ENCODE measurements at regions not wholly inside any gene's neighbourhood (a gene's known extent, or its start where the extent isn't known, plus 50 kb on each side); places are given as distances from the start of the nearest gene placed in this dataset.

DNA sequence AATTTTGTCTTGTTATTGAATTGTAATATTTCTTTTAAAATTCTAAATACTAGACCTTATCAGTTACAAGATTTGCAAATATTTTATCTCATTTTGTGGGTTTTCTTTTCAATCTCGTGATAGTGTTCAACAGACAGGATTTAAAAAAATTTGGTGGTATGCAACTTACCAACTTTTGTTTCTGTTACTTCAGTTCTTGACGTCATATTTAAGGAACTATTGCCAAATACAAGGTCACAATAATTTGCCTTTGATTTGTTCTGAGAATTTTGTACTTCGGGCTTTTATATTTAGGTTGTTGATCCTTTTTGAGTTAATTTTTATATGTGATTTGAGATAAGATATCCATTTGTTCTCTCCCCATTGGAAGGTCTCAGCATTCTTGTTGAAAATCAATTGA lies 876.6 kb downstream of the DCDC2C start:
- no peak for DNase-seq (ENCODE audit: low spot score)

DNA sequence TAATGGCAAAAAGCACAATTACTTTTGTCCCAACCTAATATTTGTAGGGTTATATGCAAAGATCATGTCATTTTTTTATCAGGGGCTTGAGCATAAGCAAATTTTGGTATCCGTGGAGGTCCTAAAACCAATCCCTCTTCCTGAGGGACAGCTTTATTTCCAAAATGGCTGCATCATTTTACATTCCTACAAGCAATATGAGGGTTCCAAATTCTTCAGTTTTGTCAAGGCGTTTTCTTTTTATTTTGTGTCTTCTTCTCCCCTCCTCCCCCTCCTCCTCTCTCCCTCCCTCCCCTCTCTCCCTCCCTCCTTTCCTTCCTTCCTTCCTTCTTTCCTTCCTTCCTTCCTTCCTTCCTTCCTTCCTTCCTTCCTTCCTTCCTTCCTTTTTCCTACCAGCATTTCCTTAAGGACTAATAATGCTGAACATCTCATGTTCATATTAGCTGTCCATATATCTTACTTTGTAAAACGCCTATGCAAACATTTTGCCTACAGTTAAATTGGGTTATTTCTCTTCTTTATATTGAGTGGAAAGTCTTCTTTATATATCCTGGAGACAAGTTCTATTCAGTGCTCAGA lies 881.8 kb downstream of the DCDC2C start:
- DNase-seq (ENCODE audit: low spot score) = no peak

DNA sequence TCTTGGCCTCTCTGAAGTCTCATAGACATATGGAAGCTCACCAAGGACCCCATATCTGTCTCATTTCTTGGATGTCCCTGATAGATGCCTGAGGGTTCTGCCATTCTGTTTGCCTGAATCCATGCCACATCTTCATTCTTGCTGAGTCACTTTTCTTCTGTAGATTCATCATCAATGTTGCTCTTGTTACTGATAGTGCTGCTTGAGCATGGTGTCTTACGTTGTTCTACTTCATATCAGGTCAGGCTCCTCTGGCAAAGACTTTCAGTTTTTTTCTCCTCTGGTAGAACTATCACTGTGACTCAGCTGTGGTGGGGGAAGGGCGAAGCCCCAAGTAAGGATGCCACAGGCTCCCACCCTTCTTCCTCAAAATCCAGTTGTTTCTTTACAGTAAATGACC lies 885.2 kb downstream of the DCDC2C start:
- no peak for DNase-seq (ENCODE audit: low spot score)

DNA sequence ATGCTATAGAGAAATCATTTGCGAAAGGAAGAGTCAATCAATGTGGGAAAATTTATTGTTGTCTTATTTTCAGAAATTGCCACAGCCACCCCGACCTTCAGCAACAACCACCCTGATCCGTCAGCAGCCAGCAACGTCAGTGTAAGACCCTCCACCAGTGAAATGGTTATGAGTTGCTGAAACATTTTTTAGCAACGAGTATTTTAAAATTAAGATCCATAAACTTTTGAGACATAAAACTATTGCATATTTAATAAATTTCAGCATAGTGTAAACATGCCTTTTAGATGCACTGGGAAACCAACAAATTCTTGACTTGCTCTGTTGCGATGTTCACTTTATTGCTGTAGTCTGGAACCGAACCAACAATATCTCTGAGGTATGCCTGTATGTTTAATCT lies 887.9 kb downstream of the DCDC2C start:
- DNase-seq (ENCODE audit: low spot score) = no peak

DNA sequence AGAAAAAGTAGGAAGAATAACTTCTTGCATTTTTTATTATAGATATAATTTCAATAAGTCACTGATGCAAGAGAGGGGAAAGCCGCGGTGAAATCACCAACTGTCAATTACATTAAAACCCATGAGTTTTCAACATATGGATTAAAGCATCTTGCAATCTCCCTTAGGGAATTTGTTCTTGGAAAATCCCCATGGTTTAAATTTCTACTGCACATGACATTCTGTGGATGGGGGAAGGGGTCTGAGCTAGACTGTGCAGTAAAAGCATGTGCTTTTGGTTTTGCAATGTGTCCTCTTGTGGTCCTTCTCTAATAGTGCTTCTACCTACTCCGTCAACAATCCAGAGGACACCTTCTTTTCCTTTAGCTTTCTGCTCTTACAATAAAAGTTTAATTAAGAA lies 894.0 kb downstream of the DCDC2C start:
- no peak for DNase-seq (ENCODE audit: low spot score)

DNA sequence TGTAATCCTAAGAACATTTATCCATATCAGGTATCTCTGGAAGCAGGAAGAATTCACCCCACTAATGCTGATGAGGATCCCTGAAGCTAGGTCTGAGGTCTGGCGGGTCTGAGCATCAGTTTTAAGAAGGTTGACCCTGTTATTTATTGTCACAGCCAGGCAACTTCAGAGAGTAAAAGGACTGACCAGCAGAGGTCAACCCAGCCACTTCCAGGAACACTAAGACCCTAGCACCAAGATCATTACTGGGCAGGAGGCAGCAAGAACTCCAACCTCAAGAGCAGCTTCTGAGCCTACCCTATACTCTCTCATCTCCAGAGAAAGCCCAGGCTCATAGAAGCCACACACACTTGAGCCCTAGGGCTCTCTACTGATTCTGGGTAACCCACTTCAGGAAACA lies 901.4 kb downstream of the DCDC2C start:
- no peak for DNase-seq (ENCODE audit: low spot score)

DNA sequence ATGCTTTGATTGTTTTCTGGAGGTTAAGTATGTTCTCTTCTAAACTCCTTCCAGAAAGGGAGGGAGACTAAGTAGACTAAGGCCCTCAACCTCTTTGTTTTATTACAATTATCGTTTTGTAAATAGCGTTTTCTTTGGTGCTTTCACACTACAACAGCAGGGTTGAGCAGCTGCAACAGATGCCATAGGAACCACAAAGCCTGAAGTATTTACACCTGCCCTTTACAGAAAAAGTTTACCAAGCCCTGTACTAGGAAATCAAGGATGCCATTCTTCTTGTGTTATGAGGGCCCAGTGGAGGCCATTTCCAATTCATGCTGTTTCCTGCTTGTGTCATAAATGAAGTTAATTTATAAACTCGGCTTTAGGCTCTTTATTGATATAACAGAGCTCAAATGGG lies 914.8 kb downstream of the DCDC2C start:
- no peak for DNase-seq (ENCODE audit: low spot score)

DNA sequence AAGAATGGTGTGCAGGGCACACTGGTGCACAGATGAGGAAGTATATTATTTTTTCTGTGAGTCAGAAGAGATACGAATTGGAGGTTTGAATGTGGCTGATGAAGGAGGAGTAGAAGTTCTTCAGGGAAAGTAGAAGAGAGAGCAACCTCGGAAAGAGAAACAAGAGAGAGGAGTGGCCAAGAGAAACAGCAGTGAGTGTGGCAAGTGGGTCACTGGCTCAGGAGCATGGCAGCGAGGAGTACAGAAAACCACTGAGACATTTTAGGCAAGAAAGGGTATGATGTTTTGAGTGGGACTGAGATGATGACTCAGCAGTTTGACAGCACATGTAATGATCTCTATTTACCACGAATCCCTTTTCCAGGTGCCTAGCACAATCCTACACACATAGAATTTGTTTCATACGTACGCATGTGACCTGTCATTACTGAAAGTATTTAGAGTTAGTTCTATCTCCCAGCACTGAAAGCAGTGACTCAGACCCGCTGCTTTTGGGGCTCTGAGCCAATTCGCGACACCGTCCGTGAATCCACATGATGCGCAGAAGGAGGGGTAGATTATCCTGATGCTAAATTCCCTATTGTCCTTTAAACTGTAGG lies 915.4 kb downstream of the DCDC2C start:
- no peak for DNase-seq (ENCODE audit: low spot score)

DNA sequence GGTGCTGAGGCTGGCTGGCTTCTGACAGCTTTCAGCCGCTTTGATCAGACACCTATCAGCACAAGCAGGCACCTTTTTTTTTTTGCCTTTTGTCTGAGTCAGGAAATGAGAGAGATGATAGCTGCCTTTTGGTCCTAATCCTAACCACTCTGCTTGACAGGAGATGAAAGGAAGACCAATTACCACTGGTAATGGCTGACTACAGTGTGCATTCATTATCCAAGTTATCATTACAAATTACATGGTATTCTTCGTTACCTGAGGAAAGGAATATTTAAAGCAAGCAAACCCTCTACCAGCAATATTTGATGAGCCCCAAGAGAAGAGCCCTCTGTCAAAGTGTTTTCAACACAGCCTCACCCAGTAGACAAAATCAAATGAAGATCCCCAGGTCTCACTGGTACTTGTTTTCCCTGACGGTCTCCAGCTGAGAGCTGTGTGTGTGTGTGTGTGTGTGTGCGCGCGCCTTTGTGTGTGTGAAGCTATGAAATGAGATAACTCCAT lies 925.7 kb downstream of the DCDC2C start:
- DNase-seq (ENCODE audit: low spot score) = no peak

DNA sequence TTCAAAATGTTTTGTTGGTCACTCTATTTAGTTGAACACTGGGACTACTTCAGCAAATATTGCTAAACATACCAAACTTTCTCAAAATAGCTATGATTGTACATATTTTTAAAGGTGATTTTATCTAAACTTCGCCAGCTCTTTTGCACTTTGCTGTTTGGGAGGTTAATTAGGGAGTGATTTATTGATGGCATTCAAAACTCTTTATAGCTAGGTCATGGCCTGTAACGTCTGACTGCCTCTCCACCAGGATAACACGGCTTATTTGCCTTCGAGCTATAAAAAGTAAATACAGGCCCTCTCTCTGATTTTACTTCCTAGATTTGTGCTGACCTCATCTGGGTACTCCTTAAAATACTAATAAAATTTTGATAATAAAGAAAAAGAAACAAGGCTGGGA lies 931.9 kb downstream of the DCDC2C start:
- DNase-seq (ENCODE audit: low spot score) = no peak

DNA sequence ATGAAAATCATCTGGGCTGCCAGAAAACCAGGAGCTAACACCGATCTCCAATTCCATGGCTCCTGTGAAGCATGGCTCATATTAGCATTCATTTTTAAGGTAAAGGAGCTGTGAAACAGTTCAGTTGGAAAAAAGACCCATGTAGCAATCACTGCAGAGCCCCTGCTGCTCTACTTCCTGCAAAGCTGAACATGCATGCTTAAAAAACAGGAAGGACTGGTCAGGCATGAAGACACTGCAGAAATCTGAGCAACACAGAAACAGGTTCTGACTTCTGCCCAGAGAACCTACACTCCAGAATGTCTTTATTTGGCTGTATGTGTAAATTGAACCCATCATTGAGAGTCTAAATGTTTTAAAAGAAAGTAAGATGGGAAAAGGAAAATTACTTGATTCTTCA lies 950.6 kb downstream of the DCDC2C start:
- DNase-seq (ENCODE audit: low spot score) = no peak

DNA sequence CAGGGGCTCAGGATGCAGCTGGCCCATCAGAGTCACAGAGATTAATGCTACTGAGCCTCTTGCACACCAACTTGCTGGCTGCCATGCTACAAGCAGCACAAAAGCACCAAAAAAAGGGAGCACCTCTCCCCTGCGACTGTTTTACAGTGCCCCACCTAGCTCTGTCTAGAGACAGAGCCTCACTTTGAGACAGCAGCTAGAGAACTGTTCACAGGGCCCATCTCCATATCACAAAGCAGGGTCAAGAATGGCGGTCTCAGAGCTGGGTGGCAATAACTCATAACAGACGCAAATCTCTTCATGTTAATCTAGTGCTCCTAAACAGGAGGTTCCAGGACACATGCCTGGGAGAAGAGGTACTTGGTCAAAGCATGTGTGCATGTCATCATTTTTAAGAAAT lies 953.0 kb downstream of the DCDC2C start:
- DNase-seq (ENCODE audit: low spot score) = no peak

DNA sequence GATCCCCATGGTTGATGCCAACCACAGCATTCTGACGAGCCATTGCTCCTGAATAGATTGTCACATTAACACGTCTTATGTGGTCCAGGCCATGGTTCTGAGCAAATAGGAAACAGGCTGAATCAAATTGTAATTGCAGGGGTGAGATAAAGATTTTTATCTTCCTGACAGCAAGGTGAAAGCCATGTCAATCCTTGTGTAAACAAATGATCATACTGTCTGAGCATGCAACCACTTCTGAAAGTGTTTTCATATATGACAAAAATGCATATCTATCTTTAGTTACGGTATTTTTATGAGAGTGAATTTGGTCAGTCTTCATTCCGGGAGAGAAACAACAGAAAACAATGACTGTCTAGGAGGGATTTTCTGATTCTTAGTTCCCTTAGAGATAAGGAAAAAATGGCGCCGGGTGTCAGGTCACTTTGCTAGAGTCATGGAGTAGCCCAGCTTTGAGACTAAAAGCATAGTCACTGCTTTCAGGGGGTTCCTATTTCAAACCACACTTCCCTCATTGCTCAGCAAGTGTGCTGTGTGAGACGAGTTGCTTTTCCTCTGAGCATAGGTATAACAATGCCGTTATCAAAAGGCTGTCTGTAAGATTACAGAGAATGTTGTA lies 958.9 kb downstream of the DCDC2C start:
- DNase-seq (ENCODE audit: low spot score) = no peak

DNA sequence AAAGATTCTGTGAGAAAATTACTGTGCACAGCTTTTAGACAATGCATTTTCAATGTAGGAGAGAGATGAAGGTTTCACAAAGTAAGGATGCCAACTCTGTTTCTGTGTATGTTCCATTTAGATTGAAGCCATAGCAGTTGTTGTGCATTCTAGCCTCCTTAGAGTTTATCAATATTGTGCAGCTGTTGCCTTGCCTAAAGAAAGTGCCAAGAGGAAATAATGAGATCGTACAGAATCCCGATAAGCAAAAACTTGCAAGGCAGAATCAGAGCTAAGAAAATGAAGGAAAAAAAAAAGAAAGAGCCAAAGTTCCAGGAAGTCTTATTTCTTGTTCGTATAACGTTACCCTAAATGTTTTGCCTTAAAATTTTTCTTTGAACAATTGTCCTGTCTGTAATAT lies 965.0 kb downstream of the DCDC2C start:
- DNase-seq (ENCODE audit: low spot score) = no peak

DNA sequence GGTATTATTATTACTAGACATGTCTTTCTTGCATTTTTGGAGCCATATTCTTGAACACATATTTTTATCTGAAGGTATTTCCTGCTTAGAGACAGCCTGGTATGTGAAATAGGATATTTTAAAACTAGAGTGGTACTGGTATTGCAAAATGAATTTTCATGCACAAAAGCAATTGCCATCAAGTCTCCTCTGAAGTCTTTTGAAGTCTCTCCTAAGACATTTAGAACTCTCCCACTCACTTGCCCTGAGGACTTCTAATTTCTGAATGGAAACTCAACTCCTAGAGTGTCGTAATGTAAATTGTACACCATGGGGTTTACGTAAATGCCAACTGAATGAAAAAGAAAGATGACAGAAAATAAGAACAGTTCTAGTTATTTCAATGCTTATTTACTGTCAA lies 967.0 kb downstream of the DCDC2C start:
- no peak for DNase-seq (ENCODE audit: low spot score)

DNA sequence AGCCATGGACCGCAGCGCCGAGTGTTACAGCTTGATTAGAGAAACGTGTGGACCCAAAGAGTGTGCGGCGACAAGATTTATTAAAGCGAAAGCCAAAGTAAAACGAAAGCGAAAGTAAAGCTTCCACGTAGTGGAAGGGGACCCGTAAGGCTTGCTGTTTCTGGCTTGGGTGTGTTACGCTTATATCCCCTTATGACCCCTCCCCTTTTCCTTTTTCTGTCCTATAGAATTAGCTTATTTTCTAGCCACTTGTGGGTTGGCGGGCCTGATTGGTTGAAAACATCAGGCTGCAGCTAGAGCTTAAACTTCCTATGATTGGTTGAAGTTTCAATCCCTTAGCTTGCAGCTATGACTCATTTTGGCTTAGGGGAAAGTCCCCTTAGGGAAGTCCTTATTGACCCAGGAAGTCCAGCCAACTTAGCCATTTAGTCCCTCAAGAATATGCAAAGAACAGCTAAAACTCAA lies 969.7 kb downstream of the DCDC2C start:
- no peak for DNase-seq (ENCODE audit: low spot score)

DNA sequence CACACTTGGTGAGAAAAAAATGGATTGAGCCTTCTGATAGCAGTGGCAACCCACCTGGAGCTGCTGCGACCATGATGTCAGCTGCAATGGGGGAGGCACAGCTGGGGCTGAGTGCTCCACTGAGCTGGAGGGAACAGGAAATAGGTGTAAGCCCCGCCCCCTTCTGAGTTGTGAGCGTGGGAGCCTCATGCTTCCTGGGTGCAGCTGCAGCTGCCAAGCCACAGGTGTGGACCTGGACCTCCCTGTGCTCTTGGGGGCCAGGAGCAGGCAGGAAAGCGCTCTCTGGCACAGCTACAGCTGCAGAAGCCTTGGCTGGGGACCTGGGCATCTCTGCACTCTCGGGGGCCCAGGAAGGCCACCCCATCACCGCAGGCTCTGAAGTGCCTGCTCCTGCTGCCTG lies 970.6 kb downstream of the DCDC2C start:
- DNase-seq (ENCODE audit: low spot score) = peak; percentile 1

DNA sequence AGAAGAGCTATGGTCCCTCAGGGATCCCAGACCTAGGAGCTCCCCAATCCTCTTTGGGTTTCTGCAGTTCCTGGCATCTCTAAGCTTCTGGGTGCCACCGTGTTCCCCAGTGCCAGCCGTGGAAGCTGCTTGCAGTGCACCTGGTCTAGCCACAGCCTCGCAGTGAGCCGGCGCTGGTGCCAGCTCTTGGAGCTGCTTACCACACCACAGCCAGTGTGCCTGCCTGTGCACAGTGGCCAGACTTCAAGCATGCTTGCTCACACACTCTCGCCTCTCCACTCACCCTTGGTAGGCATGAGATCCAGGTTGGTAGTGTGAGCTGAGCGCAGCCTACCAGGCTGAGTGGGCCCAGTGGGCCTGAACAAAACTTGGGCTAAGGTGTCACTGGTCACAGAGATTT lies 971.9 kb downstream of the DCDC2C start:
- DNase-seq (ENCODE audit: low spot score) = no peak

DNA sequence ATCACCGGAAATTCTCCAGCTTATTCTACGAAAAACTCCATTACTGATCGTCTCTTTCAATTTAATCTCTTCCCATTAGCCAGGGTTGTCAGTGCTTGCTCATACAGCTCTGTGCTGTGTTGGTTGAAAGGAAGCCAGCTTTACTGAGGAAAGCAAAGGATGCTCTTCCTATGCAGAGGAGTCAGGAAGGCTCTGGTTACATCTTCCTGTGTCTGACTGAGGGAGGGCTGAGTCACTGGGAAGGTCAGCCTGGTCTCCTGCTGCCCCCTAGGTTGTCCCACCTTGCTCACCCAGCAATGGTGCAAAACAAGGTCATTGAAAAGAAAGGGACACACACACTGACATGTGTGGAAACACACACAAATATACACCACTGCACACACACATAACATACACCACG lies 975.6 kb downstream of the DCDC2C start:
- DNase-seq (ENCODE audit: low spot score) = no peak

DNA sequence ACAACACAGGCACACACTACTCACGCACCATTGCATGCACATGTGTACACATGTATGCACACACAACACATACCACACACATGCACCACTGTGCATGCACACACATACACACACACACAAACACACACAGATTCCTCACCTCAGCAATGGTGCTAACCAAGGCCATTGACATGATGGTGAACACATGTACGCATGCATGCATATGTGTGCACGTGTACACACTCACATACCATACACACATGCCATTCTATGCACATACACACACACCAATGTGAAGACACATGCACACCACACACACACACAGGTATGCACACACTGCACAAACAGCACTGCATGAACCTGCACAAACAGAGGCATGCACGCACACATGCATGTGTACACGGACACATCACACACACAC lies 976.0 kb downstream of the DCDC2C start:
- DNase-seq (ENCODE audit: low spot score) = no peak

DNA sequence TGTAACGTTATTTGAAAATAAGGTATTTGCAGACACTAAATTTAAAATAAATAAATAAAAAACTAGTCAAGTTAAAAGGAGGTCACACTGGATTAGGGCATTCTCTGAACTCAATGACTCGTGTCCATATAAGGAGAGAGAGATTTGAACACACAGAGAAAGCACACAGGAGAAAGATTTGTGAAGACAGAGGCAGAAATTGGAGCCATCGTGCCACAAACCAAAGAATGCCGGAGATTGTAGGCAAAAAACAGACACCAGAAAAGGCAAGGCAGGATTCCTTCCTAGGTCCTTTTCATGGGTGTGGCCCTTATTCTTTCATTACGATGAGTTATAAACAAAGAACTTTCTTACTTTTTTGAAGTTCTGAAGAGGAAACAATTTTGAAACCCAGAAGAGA lies 981.5 kb downstream of the DCDC2C start:
- DNase-seq (ENCODE audit: low spot score) = no peak

DNA sequence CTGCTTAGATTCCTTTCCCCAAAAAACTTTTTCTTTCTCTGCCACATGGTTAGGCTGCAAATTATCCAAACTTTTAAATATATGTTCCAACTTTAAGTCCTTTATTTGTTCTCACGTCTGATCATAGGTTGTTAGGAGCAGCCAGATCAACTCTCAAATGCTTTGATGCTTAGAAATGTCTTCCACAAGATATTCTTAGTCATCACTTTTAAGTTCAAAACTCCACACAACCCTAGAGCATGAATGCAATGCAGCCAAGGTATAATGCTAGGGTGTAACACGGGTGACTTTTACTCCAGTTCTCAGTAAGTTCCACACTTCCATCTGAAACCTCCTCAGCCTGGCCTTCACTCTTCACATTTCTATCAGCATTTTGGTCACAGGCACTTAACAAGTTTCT lies 987.5 kb downstream of the DCDC2C start:
- no peak for DNase-seq (ENCODE audit: low spot score)

DNA sequence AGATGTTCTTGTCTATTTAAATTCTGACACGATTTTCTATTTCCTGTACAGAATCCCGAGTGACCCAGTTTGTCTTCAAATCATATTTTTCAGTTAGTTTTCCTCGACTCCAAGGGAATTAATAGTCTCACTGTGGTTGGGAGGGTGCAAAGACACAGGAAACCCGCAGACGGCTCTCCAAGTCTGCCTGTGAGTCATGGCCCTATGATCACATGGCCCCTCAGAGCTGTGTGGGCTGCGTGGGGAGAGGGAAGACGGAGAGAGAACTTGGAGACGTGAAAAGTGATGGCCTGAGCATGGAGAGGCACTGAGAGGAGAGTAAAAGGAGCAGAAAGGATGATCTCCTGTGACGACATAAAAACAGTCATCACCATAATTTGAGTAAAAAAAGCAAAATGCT lies 989.9 kb downstream of the DCDC2C start:
- DNase-seq (ENCODE audit: low spot score) = no peak
